Nephron (organoid): ENCODE measurements at regions not wholly inside any gene's neighbourhood (a gene's known extent, or its start where the extent isn't known, plus 50 kb on each side); places are given as distances from the start of the nearest gene placed in this dataset.
"Not testable (repeated sequence)": the region's sequence is repeated elsewhere in the genome, so short reads cannot be mapped to it uniquely, and the experiment has no call there.

Experiments used
- H3K27ac Mint-ChIP-seq, 3 experiments: 2 replicates each; pipeline ENCODE4 v1.8.0; 2020; ENCODE audit warnings: mixed read lengths in 3 of 3, mild to moderate bottlenecking in 2 of 3, moderate library complexity in 1 of 3
- H3K27me3 Mint-ChIP-seq: 2 replicates; pipeline ENCODE4 v1.8.0; 2021; ENCODE audit warnings: low read depth, mild to moderate bottlenecking, moderate library complexity, mixed read lengths
- H3K36me3 Mint-ChIP-seq: 2 replicates; pipeline ENCODE4 v1.8.0; 2020; ENCODE audit warnings: low read depth, mixed read lengths
- H3K4me1 Mint-ChIP-seq: 2 replicates; pipeline ENCODE4 v1.8.0; 2020; ENCODE audit warnings: mixed read lengths
- H3K4me3 Mint-ChIP-seq, 3 experiments: 2 replicates each; pipeline ENCODE4 v1.8.0; 2020; ENCODE audit warnings: mild to moderate bottlenecking in 3 of 3, mixed read lengths in 3 of 3, moderate library complexity in 2 of 3
- H3K9me3 Mint-ChIP-seq: 2 replicates; pipeline ENCODE4 v1.8.0; 2020; ENCODE audit warnings: mixed read lengths
- CTCF ChIP-seq, 3 experiments: fragments of 200-600 bp; sonication (generic); IDR thresholded peaks; one replicate each; pipeline ENCODE4 v1.5.0; 2021; ENCODE audit warnings: antibody characterized with exemption in 3 of 3; ENCODE audit not compliant: unreplicated experiment in 3 of 3

- no peaks in the 10 kb centered on the region for H3K27me3 Mint-ChIP-seq
- TF ChIP-seq CTCF (IDR thresholded peaks at IDR 0.05; ENCODE audit: unreplicated experiment in 3 of 3) = no peak
- H3K4me3 Mint-ChIP-seq = no peak overlapping the region
- peak overlapping the region in 1 of 3 experiments; percentile 30 for H3K27ac Mint-ChIP-seq
- no peaks in the 10 kb centered on the region for H3K9me3 Mint-ChIP-seq
- H3K36me3 Mint-ChIP-seq = no peaks in the 10 kb centered on the region
- peaks cover 13% of the 10 kb centered on the region for H3K4me1 Mint-ChIP-seq
These were observed 192.5 kb downstream of the SHOX2 start for GRCh38 chr3:157913741-157914150.

DNA sequence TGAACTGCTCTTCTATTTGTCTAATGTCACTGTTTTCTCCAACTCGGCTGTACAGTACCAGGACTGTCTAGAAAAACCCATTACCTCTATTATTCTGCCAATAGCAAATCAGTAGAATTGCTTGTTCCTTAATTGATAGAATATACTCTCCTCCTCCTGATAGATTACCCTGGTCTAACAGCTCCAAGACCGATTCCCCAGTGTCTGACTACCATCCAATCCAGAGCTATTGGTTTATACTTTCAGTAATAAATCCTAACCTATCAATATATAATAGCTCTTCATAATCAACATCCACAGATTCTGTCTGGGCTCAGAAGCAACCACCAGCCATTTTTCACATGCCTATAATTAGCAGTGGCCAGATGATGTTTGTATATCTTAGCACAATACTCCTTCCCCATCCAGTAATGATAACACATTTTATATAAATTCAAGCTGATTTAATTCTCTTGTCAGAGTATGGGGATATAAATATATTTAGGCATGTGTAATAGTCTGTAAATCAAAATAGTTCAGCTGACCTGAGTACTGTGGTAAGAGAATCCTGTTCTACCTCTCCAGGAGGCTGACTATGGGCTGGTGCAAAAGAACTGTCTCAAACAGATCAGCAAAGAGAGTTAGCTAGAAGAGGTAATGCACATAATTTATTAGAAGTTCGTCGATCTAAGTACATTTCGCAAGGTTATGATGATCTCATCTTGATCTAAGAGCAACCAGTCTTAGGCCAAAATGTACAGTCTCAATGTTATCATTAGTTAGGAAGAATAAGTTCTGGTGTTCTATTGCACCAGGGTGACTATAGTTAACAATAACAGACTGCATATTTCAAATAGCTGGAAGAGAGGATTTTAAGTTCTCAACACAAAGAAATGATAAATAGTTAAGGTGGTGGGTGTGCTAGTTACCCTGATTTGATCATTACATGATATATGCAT, 193.4 kb downstream of the SHOX2 start:
- Mint-ChIP-seq H3K4me1 (peaks cover 13% of the 10 kb centered on the region), H3K27ac (peak overlapping the region in 1 of 3 experiments; percentile 30), H3K27me3 (no peaks in the 10 kb centered on the region), H3K4me3 (no peak overlapping the region), H3K9me3 (no peaks in the 10 kb centered on the region), H3K36me3 (no peaks in the 10 kb centered on the region)
- no peak for TF ChIP-seq CTCF (IDR thresholded peaks at IDR 0.05; ENCODE audit: unreplicated experiment in 3 of 3)

DNA sequence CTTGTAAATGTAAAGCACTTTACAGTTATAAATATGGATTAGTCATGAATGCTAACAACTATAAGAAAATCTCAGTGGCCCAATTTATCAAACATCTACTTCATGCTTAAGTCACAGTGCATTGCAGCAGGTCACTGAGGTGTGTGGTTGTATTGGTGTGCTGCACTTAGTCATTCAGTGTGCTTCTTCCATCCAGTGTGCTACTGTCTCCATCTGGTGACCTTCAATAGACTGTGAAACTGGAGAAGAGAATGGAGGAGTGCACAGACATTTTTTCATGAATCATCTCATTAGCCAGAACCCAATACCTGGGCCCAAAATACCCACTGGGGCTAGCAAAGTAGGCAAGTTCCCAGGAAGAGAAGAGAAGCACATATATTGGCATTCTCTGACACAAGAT, 199.6 kb downstream of the SHOX2 start:
- H3K36me3 Mint-ChIP-seq = no peaks in the 10 kb centered on the region
- no peak for TF ChIP-seq CTCF (IDR thresholded peaks at IDR 0.05; ENCODE audit: unreplicated experiment in 3 of 3)
- no peak overlapping the region for H3K4me3 Mint-ChIP-seq
- peaks cover 13% of the 10 kb centered on the region for H3K9me3 Mint-ChIP-seq
- no peaks in the 10 kb centered on the region for H3K4me1 Mint-ChIP-seq
- H3K27me3 Mint-ChIP-seq = no peaks in the 10 kb centered on the region
- H3K27ac Mint-ChIP-seq = no peak overlapping the region

DNA sequence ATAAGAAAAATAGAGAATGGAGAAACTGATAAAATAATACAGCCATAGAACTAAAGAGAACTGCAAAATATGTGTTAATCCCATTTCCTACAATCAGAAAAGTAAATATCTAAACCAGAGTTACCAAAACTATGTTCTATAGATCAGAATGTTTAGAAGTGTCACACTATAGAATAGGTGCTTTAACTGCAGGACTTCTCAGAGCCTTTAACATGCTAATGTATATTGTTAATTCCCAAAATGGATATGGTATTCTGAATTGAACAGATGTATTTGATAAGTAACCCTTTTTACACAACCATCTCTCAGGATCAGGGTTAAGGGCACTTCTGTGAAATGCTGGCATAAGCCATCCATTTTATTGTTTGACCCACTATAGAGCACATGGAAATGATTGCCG, 200.3 kb downstream of the SHOX2 start:
- Mint-ChIP-seq H3K9me3 (peaks cover 13% of the 10 kb centered on the region), H3K4me3 (no peak overlapping the region), H3K27me3 (no peaks in the 10 kb centered on the region), H3K4me1 (no peaks in the 10 kb centered on the region), H3K36me3 (no peaks in the 10 kb centered on the region), H3K27ac (no peak overlapping the region)
- TF ChIP-seq CTCF (IDR thresholded peaks at IDR 0.05; ENCODE audit: unreplicated experiment in 3 of 3) = no peak

GRCh38 chr3:157902680-157903079, 203.5 kb downstream of the SHOX2 start:
- not testable (repeated sequence) for H3K36me3 Mint-ChIP-seq, H3K4me3 Mint-ChIP-seq, H3K4me1 Mint-ChIP-seq, H3K27me3 Mint-ChIP-seq, H3K27ac Mint-ChIP-seq
- peaks cover 19% of the 10 kb centered on the region for H3K9me3 Mint-ChIP-seq

- Mint-ChIP-seq H3K4me3 (no peak overlapping the region), H3K4me1 (peaks cover 5% of the 10 kb centered on the region), H3K27me3 (no peaks in the 10 kb centered on the region), H3K27ac (no peak overlapping the region), H3K36me3 (no peaks in the 10 kb centered on the region), H3K9me3 (no peaks in the 10 kb centered on the region)
- TF ChIP-seq CTCF (IDR thresholded peaks at IDR 0.05; ENCODE audit: unreplicated experiment in 3 of 3) = no peak
These were observed 218.2 kb downstream of the SHOX2 start for GRCh38 chr3:157888040-157888439.
